HG02973 (cell line): ENCODE measurements at regions not wholly inside any gene's neighbourhood (a gene's known extent, or its start where the extent isn't known, plus 50 kb on each side); places are given as distances from the start of the nearest gene placed in this dataset.
"Not testable (repeated sequence)": the region's sequence is repeated elsewhere in the genome, so short reads cannot be mapped to it uniquely, and the experiment has no call there.

Experiments used
- ATAC-seq: cut with Tn5 transposase; IDR thresholded peaks from one replicate; pipeline ENCODE4 v1.9.1; 2021; ENCODE audit warnings: moderate library complexity; ENCODE audit not compliant: unreplicated experiment

DNA sequence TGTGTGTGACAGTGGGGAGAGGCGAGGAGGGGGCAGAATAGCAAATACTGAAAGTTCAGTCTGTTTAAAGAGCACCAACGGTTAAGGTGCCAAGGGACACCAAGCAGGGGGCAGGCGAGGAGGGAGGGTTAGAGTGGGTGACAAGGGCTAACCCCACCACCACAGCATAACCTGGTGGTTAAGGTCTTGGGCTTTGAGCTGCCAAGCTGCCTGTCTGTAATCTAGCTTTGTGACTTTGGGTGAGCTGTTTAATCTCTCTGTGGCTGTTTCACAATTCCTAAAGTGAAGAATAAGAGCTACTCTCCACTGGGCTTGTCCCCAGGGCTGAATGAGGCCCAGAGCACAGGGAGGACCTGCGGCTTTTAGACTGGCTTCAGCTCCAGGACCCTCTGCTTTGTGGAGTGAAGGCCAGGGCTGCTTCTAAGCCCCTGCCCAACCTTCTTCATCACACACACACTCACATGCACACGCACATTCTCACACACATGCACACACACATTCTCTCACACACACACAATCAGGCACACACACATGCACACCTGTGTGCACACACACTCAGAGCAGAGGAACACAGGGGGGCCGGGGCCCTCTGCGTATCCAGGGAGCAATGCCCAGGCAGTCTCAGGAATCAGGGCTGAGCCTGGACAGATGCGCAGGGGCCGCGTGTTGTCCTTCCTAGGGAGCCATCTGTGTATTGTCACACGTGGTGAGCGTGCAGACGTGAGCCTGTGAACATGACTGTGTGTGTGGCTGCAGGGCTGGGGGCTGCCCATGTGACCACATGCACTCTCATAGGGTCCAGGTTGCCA, 101.6 kb upstream of the TARDBP start:
- ATAC-seq = no peak

DNA sequence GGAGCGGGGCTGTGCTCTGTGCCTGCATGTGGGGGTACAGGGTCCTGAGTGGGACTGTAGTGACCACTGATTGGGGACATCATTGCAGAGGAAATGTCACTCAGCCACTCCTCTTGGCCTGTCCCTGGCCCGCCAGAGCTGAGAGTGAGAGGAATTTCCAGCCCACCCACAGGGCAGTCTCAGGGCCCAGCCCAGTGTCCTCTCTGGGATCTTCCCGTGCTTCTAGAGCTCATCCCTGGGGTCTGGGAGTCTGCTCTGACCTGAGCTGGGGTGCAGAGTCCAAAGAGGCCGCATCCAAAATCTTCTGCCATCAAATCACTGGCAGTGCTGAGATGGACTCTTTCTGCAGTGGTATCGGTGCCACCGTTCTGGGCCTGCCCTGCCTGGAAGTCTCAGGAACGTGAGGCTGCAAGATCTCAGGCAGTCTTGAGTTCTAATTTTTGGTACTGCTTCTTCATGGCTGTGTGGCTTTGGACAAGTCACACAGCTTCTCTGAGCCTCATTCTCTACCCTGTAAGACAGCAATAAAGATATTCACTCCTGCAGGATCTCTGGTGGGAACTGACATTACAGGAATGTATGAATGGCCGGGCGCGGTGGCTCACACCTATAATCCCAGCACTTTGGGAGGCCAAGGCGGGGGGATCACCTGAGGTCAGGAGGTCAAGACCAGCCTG, 100.8 kb upstream of the TARDBP start:
- no peak for ATAC-seq

DNA sequence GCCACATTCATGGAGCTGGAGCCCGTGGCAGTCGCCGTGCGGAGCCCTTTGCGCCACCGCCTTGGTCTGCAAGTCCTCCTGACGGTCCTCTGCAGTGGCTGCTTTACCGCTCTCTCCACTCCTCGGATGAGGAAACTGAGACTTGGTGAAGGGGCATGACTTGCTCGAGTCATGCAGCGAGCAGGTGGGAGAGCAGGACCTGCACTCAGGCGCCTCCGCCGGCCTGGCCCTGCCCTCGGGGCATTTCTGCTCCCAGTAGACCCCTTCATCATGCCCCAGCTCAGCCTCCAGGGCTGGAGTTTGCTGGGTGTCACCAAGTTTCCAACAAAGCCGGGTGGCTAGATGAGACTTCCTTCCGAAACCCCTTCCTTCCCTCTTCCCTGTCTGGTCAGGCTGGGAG, 100.0 kb upstream of the TARDBP start:
- no peak for ATAC-seq

DNA sequence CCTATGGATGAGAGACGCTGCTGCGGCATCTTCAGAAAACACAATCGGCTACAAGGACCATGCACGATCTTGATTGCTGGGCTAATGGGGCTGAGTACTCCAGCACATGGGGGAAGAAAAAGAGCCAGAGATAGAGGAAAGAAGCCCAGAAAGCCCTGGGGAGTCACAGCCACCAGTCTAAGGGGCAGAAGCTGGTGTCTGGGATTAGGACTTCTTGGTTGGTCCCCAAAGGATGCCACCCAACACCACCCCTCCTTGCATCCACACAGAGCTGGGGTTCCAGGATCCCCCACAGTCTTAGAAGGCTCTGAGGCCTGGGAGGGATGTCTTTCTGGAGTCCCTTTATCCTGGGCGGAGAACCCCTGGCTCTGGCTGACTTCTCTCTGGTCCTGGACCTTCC, 98.4 kb upstream of the TARDBP start:
- ATAC-seq = no peak

DNA sequence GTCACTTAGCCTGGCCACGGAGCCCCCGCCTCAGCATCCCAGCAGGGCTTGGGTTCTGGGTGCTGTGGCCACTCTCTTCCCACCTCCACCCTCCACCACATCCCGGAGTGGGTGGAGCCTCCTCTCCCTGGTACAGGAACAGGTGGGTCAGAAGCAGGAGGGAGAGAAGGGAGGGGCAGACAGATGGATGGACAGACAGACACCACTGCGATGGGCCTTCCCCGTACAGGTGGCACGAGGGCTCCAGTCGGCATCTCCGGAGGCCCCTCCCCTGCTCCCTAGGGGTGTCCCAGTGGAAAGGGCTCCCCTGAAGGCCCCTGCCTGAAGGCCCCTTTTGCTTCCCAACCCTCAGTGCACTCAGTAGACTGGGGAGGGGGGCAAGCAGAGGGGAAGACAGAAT, 96.9 kb upstream of the TARDBP start:
- no peak for ATAC-seq

DNA sequence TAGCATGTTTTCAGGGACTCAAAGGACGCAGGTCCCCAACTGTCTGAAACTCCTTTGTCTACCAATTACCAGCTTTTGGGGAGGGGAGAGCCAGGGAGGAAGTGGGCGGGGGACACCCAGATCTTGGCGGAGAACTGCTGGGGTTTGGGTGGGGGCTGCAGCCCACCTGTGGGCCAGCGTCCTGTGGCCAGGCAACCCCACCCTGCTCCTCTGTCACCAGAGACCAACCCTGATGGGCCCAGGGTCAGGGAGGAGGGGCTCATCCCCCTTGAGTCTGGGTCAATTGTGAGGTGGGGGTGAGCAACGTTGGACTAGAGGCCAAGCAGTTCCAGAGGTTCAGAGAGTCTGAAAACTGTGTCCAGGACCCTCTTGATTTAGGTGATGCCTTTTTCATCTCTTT, 96.1 kb upstream of the TARDBP start:
- no peak for ATAC-seq

DNA sequence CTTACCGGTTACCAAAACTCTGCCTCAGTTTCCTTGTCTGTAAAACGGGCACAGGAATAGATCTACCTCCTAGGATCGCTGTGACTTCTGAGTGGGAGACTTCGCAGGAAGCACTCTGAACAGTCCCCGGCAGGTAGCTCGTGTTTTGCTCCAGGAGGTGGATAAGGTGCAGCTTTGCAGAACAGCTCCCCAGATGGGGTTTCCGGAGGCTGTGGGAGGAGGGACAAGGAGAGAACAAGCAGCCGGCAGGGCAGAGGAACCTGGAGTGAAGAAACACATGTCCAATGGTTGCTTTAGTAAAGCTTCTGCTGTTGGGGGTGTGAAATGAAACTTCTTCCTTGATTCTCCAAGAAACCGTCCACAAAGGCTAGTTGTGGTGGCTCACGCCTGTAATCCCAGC, 95.5 kb upstream of the TARDBP start:
- no peak for ATAC-seq

DNA sequence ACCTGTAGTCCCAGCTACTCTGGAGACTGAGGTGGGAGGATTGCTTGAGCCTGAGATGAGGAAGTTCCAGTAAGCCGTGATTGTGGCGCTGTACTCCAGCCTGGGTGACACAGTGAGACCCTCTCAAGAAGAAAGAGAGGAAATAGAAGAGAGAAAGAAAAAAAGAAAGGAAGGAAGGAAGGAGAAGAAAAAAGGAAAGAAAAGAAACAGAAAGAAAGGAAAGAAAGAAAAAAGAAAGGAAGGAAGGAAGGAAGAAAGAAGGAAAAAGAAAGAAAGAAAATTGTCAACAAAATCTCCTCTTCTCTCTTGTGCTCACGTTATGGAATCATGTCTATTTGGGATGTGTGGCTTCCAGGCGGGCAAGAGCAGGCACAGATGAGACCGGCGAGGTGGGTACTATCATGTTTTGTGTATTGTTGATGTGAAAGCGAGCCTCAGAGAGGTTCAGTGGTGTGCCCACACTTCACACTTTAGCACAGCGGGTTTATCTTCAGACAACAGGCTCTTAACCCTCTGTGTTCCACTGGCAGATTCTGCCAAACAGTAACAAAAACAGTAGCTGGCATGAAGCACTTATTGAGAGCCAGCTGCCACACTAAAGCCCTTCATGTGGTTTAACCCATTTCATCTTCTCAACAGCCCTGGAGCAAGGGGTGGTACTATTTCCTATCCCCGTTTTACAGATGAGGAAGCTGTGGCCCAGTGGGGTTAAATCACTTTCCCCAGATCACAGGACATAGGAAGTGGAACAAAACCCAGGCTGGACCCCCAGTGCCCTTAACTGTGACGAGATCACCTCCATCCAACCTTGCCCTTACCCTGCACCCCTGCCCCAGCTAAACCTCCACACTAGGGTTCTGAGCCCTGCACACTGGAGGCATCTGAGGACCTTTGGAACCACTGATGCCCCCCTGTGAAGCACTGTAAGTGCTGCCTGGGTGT, 94.7 kb upstream of the TARDBP start:
- no peak for ATAC-seq

DNA sequence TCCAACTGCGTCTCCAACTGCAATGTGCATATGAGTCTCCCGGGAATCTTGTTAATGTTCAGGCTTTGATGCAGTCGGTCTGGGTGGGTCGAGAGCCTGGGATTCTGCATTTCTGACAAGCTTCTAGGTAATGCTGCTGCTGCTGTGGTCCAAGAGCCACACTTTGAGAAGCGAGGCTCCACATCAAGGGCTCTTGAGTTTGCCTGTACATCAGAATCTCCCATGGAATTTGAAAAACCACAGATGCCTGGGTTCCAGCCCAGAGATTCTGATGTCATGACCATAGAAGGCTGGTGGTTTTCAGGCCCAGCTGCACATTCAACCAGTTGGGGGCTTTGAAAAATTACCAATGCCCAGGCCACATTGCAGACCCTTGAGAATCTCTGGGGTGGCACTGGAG, 93.9 kb upstream of the TARDBP start:
- no peak for ATAC-seq

DNA sequence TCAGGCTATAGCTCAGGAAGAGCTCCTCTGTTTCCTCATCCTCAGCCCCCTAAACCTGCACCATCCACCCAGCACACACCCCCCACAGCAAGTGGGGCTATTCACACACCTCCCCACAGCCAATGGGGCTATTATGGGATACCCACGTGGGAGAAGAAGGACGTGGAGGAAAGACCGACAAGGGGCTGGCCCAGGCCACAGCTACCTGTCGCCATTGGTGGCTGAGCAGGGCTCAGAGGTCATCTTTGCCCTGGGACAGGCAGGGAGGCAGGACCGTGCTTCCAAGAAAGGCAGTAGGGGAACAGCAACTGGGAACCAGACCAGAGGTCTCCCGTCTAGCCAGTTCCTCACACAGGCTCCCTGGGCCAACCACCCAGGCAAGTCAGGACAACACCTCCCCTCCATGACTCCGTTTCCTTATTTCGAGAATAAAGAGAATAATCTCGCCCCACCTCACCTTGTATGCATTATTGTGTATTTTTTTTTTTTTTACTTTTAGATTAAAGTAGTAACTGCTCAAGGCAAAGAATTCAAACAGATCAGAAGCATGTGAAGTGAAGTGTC, 92.3 kb upstream of the TARDBP start:
- ATAC-seq = no peak

DNA sequence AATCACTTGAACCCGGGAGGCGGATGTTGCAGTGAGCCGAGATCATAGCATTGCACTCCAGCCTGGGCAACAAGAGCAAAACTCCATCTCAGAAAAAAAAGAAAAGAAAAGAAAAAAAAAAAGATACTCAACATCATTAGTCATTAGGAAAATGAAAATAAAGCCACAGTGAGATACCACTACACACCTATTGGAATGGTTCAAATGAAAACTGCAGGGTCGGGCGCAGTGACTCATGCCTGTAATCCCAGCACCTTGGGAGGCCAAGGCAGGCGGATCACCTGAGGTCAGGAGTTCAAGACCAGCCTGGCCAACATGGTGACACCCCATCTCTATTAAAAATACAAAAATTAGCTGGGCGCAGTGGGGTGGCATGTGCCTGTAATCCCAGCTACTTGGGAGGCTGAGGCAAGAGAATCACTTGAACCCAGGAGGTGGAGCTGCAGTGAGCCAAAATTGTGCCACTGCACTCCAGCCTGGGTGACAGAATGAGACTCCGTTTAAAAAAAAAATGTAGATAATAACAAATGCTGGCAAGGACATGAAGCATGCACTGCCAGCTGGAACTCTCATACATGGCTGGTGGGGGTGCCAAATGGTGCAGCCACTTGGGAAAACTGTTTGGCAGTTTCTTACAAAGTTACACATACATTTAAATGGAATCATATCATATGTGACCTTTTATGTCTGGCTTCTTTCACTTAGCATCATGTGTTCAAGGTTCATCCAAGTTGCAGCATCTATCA, 90.0 kb upstream of the TARDBP start:
- ATAC-seq = not testable (repeated sequence)

DNA sequence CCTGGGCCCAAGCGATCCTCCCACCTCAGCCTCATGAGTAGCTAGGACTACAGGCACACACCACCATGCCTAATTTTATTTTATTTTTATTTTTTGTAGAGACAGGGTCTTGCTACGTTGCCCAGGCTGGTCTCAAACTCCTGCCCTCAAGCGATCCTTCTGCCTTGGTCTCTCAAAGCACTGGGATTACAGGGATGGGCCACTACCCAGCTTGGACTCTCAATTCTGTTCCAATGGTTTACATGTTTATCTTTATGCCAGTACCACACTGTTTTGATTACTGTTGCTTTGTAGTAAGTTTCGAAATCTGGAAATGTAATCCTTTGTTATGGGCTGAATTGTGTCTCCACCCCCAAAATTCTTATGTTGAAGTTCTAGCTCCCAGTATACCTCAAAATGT, 88.4 kb upstream of the TARDBP start:
- ATAC-seq = no peak

DNA sequence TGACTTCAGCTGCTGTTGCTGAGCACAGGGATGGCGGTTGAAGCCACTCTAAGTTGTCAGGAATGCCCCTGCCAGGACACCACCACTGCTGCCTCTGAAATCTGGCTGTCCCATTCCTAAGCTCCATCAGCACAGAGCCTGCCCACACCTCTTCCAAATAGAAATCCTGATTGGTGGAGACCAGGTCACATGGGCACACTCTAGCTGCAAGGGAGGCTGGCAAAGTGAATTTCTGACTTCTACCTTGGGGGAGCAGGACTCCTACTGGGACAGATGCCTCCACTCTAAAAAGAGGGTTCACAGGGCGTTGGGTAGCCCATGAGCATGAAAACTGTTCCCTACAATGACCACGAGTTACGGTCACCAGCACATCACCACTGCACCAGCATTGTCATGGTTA, 83.8 kb upstream of the TARDBP start:
- ATAC-seq = no peak

DNA sequence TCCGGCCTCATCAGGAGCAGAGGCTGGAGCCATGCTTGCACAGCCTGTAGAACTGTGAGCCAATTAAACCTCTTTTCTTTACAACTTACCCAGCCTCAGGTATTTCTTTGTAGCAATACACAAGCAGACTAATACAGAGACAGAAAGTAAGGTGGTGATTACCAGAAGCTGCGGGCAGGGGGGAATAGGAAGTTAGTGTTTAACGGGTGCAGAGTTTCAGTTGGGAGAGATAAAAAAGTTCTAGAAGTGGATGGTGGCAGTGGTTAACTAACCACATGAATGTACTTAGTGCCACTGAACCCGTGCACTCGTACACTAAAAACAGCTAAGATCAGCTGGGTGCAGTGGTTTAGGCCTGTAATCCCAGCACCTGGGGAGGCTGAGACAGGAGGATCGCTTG, 80.4 kb upstream of the TARDBP start:
- no peak for ATAC-seq

DNA sequence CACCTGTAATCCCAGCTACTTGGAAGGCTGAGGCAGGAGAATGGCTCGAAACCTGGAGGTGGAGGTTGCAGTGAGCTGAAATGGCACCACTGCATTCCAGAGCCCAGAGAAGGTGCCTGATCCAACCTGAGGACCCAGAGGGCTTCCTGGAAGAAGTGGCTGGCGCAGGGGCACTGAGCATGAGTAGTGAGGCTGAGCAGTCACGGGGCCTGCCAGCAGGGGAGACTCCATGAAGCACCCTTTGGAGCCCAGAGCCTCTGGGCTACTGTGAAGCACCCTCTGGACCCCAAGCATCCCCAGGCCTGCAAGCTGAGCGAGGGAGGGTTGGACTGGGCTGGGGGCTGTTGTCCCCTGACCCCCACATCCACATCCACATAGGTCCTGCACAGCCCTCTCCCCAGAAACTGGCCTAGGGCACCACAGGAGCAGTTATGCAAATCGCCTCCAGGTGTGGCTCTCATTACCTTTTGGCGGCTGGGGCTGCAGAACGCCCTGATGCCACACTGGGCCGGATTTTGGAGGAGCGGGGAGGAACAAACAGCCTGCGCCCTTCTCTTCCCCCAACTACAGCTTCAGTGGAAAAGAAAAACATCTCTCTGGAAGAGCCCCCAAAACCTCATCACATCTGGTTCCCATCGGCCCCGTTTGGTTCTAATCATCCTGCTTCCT, 78.2 kb upstream of the TARDBP start:
- no peak for ATAC-seq

DNA sequence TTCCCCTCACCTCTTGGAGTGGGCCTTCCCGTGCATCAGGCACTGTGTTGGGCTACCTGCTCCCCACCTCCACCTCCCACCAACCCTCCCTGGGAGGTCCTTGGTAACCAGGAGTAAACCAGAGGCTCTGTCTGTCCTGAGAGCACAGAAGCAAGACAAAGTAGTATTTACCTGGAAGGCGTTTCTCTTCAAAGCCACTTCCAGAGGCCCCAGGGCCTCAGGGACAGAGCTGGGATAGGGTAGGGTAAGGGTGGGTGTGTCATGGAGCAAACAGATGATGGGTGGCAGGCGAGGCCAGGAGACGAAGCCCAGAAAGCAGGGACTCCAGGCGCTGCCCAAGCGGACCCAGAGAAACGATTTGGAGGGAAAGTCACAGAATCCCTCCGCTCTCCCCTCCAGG, 77.2 kb upstream of the TARDBP start:
- no peak for ATAC-seq

DNA sequence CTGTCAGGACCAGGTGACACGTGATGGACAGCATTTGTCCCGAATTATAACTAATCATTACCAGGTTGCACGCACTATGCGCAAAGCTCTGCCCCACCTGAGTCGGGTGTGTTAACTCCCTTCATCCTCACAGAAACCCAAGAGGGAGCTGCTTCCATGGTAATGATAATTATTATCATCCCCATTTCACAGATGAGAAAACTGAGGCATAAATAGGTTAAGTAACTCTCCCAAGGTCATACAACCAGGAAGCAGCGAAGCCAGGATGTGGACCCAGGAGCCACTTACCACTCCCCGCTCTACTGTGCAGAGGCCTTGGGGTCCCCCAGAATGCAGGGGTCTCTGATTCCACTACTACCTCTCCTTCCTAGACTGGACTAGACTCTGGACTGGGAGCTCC, 76.7 kb upstream of the TARDBP start:
- ATAC-seq = no peak

DNA sequence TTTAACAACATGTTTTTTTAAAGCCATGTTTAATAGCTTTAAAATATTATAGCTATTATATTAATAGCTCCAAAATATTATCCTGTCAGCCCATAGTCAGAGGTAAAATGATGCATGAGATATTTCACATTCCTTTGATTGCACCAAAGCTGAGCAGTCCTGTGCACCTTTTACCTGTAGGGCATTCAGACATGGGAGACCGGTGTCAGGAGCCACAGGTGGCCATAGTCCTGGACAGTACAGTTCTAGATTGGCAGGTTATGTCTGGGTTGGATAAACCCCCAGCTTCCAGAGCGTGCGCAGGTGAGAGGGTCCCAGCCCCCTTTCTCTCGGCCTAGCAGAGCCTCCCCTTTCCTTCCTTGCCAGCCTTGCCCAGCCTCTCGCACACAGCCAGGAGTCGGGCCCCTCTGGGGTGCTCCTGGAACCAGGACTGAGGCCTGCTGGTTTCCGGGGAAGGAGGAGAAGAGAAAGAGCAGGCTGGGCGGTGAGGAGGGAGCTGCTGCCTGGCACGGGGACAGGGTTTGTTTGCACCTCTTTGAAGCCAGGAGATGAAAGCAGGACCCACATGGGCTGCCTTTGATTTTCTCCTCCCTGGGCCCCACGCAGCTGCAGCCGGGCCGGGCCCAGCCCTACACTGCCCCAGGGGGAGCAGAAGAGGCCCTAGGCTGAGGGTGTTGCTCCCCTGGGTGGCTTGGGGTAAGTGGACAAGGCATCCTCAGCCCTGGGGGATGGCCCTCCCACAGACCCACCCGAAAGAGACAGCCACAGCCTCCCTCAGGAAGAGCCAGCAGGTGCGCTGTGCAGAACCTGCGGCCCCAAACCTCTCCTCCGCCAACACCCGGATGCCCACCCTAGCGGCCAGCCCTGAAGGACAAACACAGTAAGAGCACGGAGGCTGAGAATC, 75.2 kb upstream of the TARDBP start:
- no peak for ATAC-seq
